ENCODE measurements at regions not wholly inside any gene's neighbourhood (a gene's known extent, or its start where the extent isn't known, plus 50 kb on each side); places are given as distances from the start of the nearest gene placed in this dataset.

GRCh38 chr2:155663265-155663664, 669.3 kb downstream of the NR4A2 start:
- DNase-seq (no peak), ATAC-seq (no peak)
- Mint-ChIP-seq H3K27me3 (no peaks in the 10 kb centered on the region), H3K27ac (no peak overlapping the region), H3K4me1 (ENCODE audit: low read depth) (no peaks in the 10 kb centered on the region), H3K36me3 (ENCODE audit: low read depth) (no peaks in the 10 kb centered on the region), H3K9me3 (no peaks in the 10 kb centered on the region), H3K4me3 (no peak overlapping the region)
- ChIA-PET CTCF (no interaction called here), POLR2A (no interaction called here)
- intact Hi-C loops (cut with micrococcal nuclease): no loop called here
- no peak for TF ChIP-seq CTCF (IDR thresholded peaks at IDR 0.05)

GRCh38 chr2:155662224-155662623, 670.3 kb downstream of the NR4A2 start:
- Mint-ChIP-seq H3K27ac (no peak overlapping the region), H3K36me3 (ENCODE audit: low read depth) (no peaks in the 10 kb centered on the region), H3K9me3 (no peaks in the 10 kb centered on the region), H3K4me3 (no peak overlapping the region), H3K4me1 (ENCODE audit: low read depth) (no peaks in the 10 kb centered on the region), H3K27me3 (no peaks in the 10 kb centered on the region)
- ChIA-PET POLR2A (no interaction called here), CTCF (no interaction called here)
- ATAC-seq (no peak), DNase-seq (no peak)
- TF ChIP-seq CTCF (IDR thresholded peaks at IDR 0.05): no peak
- intact Hi-C loops (cut with micrococcal nuclease): no loop called here

- CTCF ChIA-PET: no interaction called here
- H3K4me3 Mint-ChIP-seq: no peak overlapping the region
Measured at GRCh38 chr2:155653176-155653575, 679.3 kb downstream of the NR4A2 start.

GRCh38 chr2:155651851-155652250, 680.7 kb downstream of the NR4A2 start:
- no peaks in the 10 kb centered on the region for H3K36me3 Mint-ChIP-seq (ENCODE audit: low read depth)
- POLR2A ChIA-PET: no interaction called here

More at GRCh38 chr2:155653176-155653575, 679.3 kb downstream of the NR4A2 start:
- intact Hi-C loops (cut with micrococcal nuclease): no loop called here
- H3K27ac Mint-ChIP-seq: no peak overlapping the region
- H3K36me3 Mint-ChIP-seq (ENCODE audit: low read depth): no peaks in the 10 kb centered on the region
- H3K27me3 Mint-ChIP-seq: no peaks in the 10 kb centered on the region
- no peak for TF ChIP-seq CTCF (IDR thresholded peaks at IDR 0.05)
- POLR2A ChIA-PET: no interaction called here
- DNase-seq: no peak
- no peak for ATAC-seq
- no peaks in the 10 kb centered on the region for H3K4me1 Mint-ChIP-seq (ENCODE audit: low read depth)
- no peaks in the 10 kb centered on the region for H3K9me3 Mint-ChIP-seq

GRCh38 chr2:155645791-155646190, 686.7 kb downstream of the NR4A2 start:
- Mint-ChIP-seq H3K36me3 (ENCODE audit: low read depth) (no peaks in the 10 kb centered on the region), H3K9me3 (peaks cover 1% of the 10 kb centered on the region), H3K27me3 (no peaks in the 10 kb centered on the region), H3K27ac (no peak overlapping the region), H3K4me3 (no peak overlapping the region), H3K4me1 (ENCODE audit: low read depth) (no peaks in the 10 kb centered on the region)
- CTCF ChIA-PET: no interaction called here
- TF ChIP-seq CTCF (IDR thresholded peaks at IDR 0.05): no peak
- ATAC-seq: no peak
- POLR2A ChIA-PET: no interaction called here
- no peak for DNase-seq
- intact Hi-C loops (cut with micrococcal nuclease): no loop called here

More at GRCh38 chr2:155651851-155652250, 680.7 kb downstream of the NR4A2 start:
- DNase-seq: no peak
- TF ChIP-seq CTCF (IDR thresholded peaks at IDR 0.05): no peak
- H3K4me3 Mint-ChIP-seq: no peak overlapping the region
- intact Hi-C loops (cut with micrococcal nuclease): no loop called here
- ATAC-seq: no peak
- H3K27ac Mint-ChIP-seq: no peak overlapping the region
- CTCF ChIA-PET: no interaction called here
- H3K4me1 Mint-ChIP-seq (ENCODE audit: low read depth): no peaks in the 10 kb centered on the region
- H3K9me3 Mint-ChIP-seq: peaks cover 1% of the 10 kb centered on the region
- H3K27me3 Mint-ChIP-seq: no peaks in the 10 kb centered on the region
